Stimulated activated CD4-positive, alpha-beta T cell treated with anti-CD3 and anti-CD28 coated beads, Interleukin-4, amount 100 ng/mL, for 1 hour (primary cell): ENCODE measurements at regions not wholly inside any gene's neighbourhood (a gene's known extent, or its start where the extent isn't known, plus 50 kb on each side); places are given as distances from the start of the nearest gene placed in this dataset.

Experiments used
- DNase-seq: peaks from one replicate; pipeline ENCODE4 v3.0.0-alpha.2; 2020

- DNase-seq, result peak; percentile 29
Measured at GRCh38 chr3:109532257-109533216, 195.2 kb upstream of the DPPA4 start.

- no peak for DNase-seq
Measured at GRCh38 chr3:109545746-109546145, 208.4 kb upstream of the DPPA4 start.

- no peak for DNase-seq
Measured at GRCh38 chr3:109548192-109548938, 211.0 kb upstream of the DPPA4 start.

- DNase-seq, result no peak
Measured at GRCh38 chr3:109553591-109554371, 216.4 kb upstream of the DPPA4 start.

- no peak for DNase-seq
Measured at GRCh38 chr3:109559389-109559788, 222.0 kb upstream of the DPPA4 start.

GRCh38 chr3:109563149-109563548, 225.8 kb upstream of the DPPA4 start:
- DNase-seq, result peak; percentile 5

- DNase-seq, result no peak
Measured at GRCh38 chr3:109569135-109569846, 231.9 kb upstream of the DPPA4 start.

GRCh38 chr3:109570408-109570807, 233.1 kb upstream of the DPPA4 start:
- DNase-seq, result no peak

GRCh38 chr3:109572301-109572700, 235.0 kb upstream of the DPPA4 start:
- DNase-seq, result no peak

GRCh38 chr3:109596991-109597390, 259.6 kb upstream of the DPPA4 start:
- DNase-seq, result no peak

GRCh38 chr3:109597444-109597843, 260.1 kb upstream of the DPPA4 start:
- DNase-seq, result no peak

- no peak for DNase-seq
Measured at GRCh38 chr3:109607897-109608296, 270.6 kb upstream of the DPPA4 start.

GRCh38 chr3:109608574-109608973, 271.2 kb upstream of the DPPA4 start:
- DNase-seq, result no peak

- DNase-seq, result no peak
Measured at GRCh38 chr3:109618766-109619378, 281.5 kb upstream of the DPPA4 start.

GRCh38 chr3:109631897-109632296, 294.6 kb upstream of the DPPA4 start:
- no peak for DNase-seq

- DNase-seq, result no peak
Measured at GRCh38 chr3:109640146-109640652, 302.9 kb upstream of the DPPA4 start.

- DNase-seq, result no peak
Measured at GRCh38 chr3:109642025-109642424, 304.7 kb upstream of the DPPA4 start.

GRCh38 chr3:109643590-109643989, 306.2 kb upstream of the DPPA4 start:
- no peak for DNase-seq

GRCh38 chr3:109644332-109644731, 307.0 kb upstream of the DPPA4 start:
- DNase-seq, result no peak

GRCh38 chr3:109644746-109645145, 307.4 kb upstream of the DPPA4 start:
- DNase-seq, result no peak

GRCh38 chr3:109648027-109648426, 310.7 kb upstream of the DPPA4 start:
- DNase-seq, result no peak

- DNase-seq, result no peak
Measured at GRCh38 chr3:109656225-109656624, 318.9 kb upstream of the DPPA4 start.
